CD4-positive, alpha-beta T cell (primary cell): ENCODE measurements at regions not wholly inside any gene's neighbourhood (a gene's known extent, or its start where the extent isn't known, plus 50 kb on each side); places are given as distances from the start of the nearest gene placed in this dataset.

Source experiments
- ATAC-seq: fragments of 200-7000 bp; cut with Tn5 transposase; one replicate; pipeline ENCODE4 v1.10.0; 2022; ENCODE audit warnings: mild to moderate bottlenecking; ENCODE audit not compliant: poor library complexity
- CTCF ChIA-PET: fragments of 350-600 bp; sonication (Branson Sonifier 250); formaldehyde crosslinking; loops from one replicate; lab custom pipeline; 2021; ENCODE audit warnings: antibody characterized with exemption, inconsistent platforms; lab: Charles Lee
- POLR2A ChIA-PET: fragments of 350-600 bp; sonication (Branson Sonifier 250); formaldehyde crosslinking; loops from one replicate; lab custom pipeline; 2021; ENCODE audit warnings: antibody characterized with exemption, inconsistent platforms; lab: Charles Lee
- DNase-seq, 14 experiments: peaks; one replicate each; pipeline ENCODE4 v3.0.0-alpha.2; 2013 to 2020; ENCODE audit warnings: mixed read lengths in 2 of 14
- H3K27ac ChIP-seq, 2 donors: one replicate each; pipeline versions ENCODE4 v1.5.1 to v1.7.0; 2013; ENCODE audit warnings: low read length in 2 of 2, low read depth in 1 of 2, mild to moderate bottlenecking in 1 of 2
- H3K27me3 ChIP-seq, 2 experiments: 1 replicate in 1 of 2; 2 replicates in 1 of 2; pipeline versions ENCODE4 v1.6.1 to v1.7.0; 2013; ENCODE audit warnings: low read length in 2 of 2, control low read depth in 1 of 2, mild to moderate bottlenecking in 1 of 2, moderate library complexity in 1 of 2; ENCODE audit not compliant: insufficient read depth in 2 of 2, control insufficient read depth in 1 of 2
- H3K36me3 ChIP-seq: one replicate; pipeline ENCODE4 v1.6.1; 2013; ENCODE audit warnings: low read length, control low read depth; ENCODE audit not compliant: insufficient read depth
- H3K4me1 ChIP-seq: one replicate; pipeline ENCODE4 v1.6.1; 2013; ENCODE audit warnings: low read length, control low read depth; ENCODE audit not compliant: insufficient read depth
- H3K4me3 ChIP-seq: one replicate; pipeline ENCODE4 v1.5.1; 2013; ENCODE audit warnings: mild to moderate bottlenecking, low read length, moderate library complexity
- H3K9me3 ChIP-seq, 2 experiments: 1 replicate in 1 of 2; 2 replicates in 1 of 2; pipeline versions ENCODE4 v1.6.1 to v1.7.0; 2013; ENCODE audit warnings: low read length in 2 of 2, mild to moderate bottlenecking in 2 of 2, control low read depth in 1 of 2, moderate library complexity in 1 of 2; ENCODE audit not compliant: control insufficient read depth in 1 of 2, insufficient read depth in 1 of 2
- H3K27ac Mint-ChIP-seq: one replicate; pipeline ENCODE4 v1.8.0; 2020; ENCODE audit warnings: mixed read lengths
- H3K27me3 Mint-ChIP-seq: one replicate; pipeline ENCODE4 v1.8.0; 2021; ENCODE audit warnings: mixed read lengths
- H3K36me3 Mint-ChIP-seq: one replicate; pipeline ENCODE4 v1.8.0; 2021; ENCODE audit warnings: low read depth, mixed read lengths
- H3K4me1 Mint-ChIP-seq: one replicate; pipeline ENCODE4 v1.8.0; 2021; ENCODE audit warnings: low read depth, mixed read lengths
- H3K4me3 Mint-ChIP-seq: one replicate; pipeline ENCODE4 v1.8.0; 2020; ENCODE audit warnings: mild to moderate bottlenecking, mixed read lengths
- H3K9me3 Mint-ChIP-seq: one replicate; pipeline ENCODE4 v1.8.0; 2020; ENCODE audit warnings: mixed read lengths
- intact Hi-C, 2 experiments: fragments of 100-400 bp; cut with DNase I in 1 of 2; cut with micrococcal nuclease in 1 of 2; formaldehyde crosslinking; loops; one replicate each; pipeline versions ENCODE4 v1.15.1 to v1.9.0; 2023 to 2025; cut with DNase I, micrococcal nuclease
- TF ChIP-seq, protein P1 (sequence below): fragments of 200-600 bp; IDR thresholded peaks from one replicate; pipeline ENCODE4 v1.8.0; 2022; ENCODE audit warnings: antibody characterized with exemption, mild to moderate bottlenecking

DNA sequence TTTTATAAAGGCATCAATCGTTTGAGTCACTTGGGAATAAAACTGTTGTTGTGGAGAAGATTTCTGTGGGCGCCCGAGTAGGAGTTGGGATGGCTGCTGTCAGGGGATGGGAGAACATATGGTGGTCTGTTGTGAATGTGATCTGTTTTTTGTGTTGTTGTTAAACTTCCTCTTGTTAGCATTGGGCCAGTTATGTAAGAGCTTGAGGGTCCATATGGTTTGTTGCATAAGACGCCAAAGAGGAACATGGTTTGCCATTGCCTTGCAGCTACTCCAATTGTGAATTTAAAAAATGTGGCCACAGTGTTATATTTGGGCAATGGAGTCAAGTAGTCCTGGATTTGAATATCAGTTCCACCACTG lies 136.1 kb upstream of the JUN start:
- CTCF ChIA-PET = no interaction called here
- intact Hi-C loops = no loop called here
- H3K27ac ChIP-seq = no peak overlapping the region
- H3K4me3 ChIP-seq = no peak overlapping the region
- Mint-ChIP-seq H3K27ac (no peak overlapping the region), H3K4me3 (no peak overlapping the region), H3K27me3 (no peaks in the 10 kb centered on the region), H3K36me3 (no peaks in the 10 kb centered on the region), H3K9me3 (peaks cover 2% of the 10 kb centered on the region), H3K4me1 (peaks cover 15% of the 10 kb centered on the region)
- DNase-seq (no peak), ATAC-seq (no peak)
- H3K9me3 ChIP-seq = peaks cover 3 to 5% of the 10 kb centered on the region in 2 experiments
- H3K36me3 ChIP-seq = no peaks in the 10 kb centered on the region
- TF ChIP-seq, protein P1, sequence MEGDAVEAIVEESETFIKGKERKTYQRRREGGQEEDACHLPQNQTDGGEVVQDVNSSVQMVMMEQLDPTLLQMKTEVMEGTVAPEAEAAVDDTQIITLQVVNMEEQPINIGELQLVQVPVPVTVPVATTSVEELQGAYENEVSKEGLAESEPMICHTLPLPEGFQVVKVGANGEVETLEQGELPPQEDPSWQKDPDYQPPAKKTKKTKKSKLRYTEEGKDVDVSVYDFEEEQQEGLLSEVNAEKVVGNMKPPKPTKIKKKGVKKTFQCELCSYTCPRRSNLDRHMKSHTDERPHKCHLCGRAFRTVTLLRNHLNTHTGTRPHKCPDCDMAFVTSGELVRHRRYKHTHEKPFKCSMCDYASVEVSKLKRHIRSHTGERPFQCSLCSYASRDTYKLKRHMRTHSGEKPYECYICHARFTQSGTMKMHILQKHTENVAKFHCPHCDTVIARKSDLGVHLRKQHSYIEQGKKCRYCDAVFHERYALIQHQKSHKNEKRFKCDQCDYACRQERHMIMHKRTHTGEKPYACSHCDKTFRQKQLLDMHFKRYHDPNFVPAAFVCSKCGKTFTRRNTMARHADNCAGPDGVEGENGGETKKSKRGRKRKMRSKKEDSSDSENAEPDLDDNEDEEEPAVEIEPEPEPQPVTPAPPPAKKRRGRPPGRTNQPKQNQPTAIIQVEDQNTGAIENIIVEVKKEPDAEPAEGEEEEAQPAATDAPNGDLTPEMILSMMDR = no peak
- H3K27me3 ChIP-seq = no peaks in the 10 kb centered on the region
- H3K4me1 ChIP-seq = peaks cover 11% of the 10 kb centered on the region
- POLR2A ChIA-PET = interaction anchor here (0.9 kb wide), 1 partner anchor 22 kb away, joined by 3 read pairs; no protein-coding TSS in a partner anchor

- ChIA-PET CTCF (no interaction called here), POLR2A (interaction anchor here (0.6 kb wide), 1 partner anchor 99 kb away, joined by 3 read pairs; no protein-coding TSS in a partner anchor)
- Histone ChIP-seq H3K27me3 (no peaks in the 10 kb centered on the region), H3K4me1 (peaks cover 11% of the 10 kb centered on the region), H3K9me3 (no peaks in the 10 kb centered on the region), H3K27ac (no peak overlapping the region), H3K4me3 (no peak overlapping the region), H3K36me3 (no peaks in the 10 kb centered on the region)
- no peaks in the 10 kb centered on the region for H3K27me3 Mint-ChIP-seq
- TF ChIP-seq, protein P1 = no peak
- H3K36me3 Mint-ChIP-seq = no peaks in the 10 kb centered on the region
- no peak for DNase-seq
- intact Hi-C loops = no loop called here
- ATAC-seq = no peak
- H3K9me3 Mint-ChIP-seq = no peaks in the 10 kb centered on the region
- H3K27ac Mint-ChIP-seq = no peak overlapping the region
- peaks cover 15% of the 10 kb centered on the region for H3K4me1 Mint-ChIP-seq
- H3K4me3 Mint-ChIP-seq = no peak overlapping the region
These were observed 137.5 kb upstream of the JUN start for GRCh38 chr1:58921342-58921741.

DNA sequence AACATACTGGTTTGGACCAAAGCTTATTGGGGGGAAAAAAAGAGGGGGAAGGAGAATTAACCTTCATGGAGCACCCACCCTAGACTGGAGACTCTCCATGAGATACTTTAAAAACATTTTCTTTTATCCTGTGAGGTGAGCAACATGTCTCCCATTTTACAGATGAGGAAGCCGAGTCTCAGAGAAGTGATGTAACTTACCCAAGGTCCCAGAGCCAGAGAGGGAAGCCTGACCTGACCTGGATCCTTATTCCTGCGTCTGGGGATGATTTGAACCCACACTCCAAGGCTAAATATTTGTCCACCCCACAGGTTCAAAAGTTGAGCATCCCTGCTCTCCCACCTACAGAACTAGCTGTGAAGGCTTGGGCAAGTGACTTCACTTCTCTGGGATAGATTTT lies 137.9 kb upstream of the JUN start:
- ChIA-PET POLR2A (interaction anchor here (0.6 kb wide), 1 partner anchor 98 kb away, joined by 3 read pairs; no protein-coding TSS in a partner anchor), CTCF (no interaction called here)
- TF ChIP-seq, protein P1 = no peak
- peaks cover 15% of the 10 kb centered on the region for H3K4me1 Mint-ChIP-seq
- no peaks in the 10 kb centered on the region for H3K27me3 Mint-ChIP-seq
- H3K4me1 ChIP-seq = peaks cover 11% of the 10 kb centered on the region
- no peaks in the 10 kb centered on the region for H3K36me3 ChIP-seq
- DNase-seq = no peak
- no peaks in the 10 kb centered on the region for H3K36me3 Mint-ChIP-seq
- no peaks in the 10 kb centered on the region for H3K9me3 Mint-ChIP-seq
- H3K27me3 ChIP-seq = no peaks in the 10 kb centered on the region
- no peak overlapping the region for H3K4me3 Mint-ChIP-seq
- H3K4me3 ChIP-seq = no peak overlapping the region
- no peaks in the 10 kb centered on the region for H3K9me3 ChIP-seq
- no peak overlapping the region for H3K27ac Mint-ChIP-seq
- intact Hi-C loops = no loop called here
- no peak overlapping the region for H3K27ac ChIP-seq
- no peak for ATAC-seq
